Thyroid gland (tissue), 4 donors: ENCODE measurements at regions not wholly inside any gene's neighbourhood (a gene's known extent, or its start where the extent isn't known, plus 50 kb on each side); places are given as distances from the start of the nearest gene placed in this dataset.

Source experiments
- CTCF ChIP-seq, 6 experiments: fragments of 200-600 bp in 3 of 6; fragments of 450-650 bp in 3 of 6; sonication (generic) in 3 of 6; IDR thresholded peaks; one replicate each; pipeline ENCODE4 v1.5.1; 2016 to 2019; ENCODE audit warnings: antibody characterized with exemption in 6 of 6, mild to moderate bottlenecking in 2 of 6, inconsistent platforms in 1 of 6, moderate library complexity in 1 of 6
- POLR2A ChIP-seq, 2 donors: fragments of 450-650 bp; IDR thresholded peaks; one replicate each; pipeline ENCODE4 v1.6.1; 2017; ENCODE audit warnings: antibody characterized with exemption in 2 of 2, mild to moderate bottlenecking in 2 of 2, moderate library complexity in 1 of 2

DNA sequence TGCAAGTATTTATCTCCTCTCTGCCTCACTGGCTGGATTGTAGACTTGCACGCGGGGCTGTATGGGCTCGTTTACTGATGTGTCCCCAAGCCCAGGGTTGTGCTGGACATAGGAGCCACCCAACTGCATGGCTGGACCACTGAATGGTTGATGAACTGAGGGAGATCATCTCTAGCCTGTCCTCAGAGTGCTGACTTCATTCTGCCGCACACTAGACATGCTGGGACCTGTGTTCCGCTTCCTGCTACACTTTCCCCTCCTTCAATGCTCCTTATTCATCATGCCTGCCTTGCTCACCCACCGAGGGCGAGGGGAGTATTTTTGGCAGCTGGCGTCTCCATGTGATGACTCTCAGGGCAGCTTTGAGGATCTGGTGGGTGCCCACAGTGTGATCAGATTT lies 440.2 kb downstream of the GLRX3 start:
- no peak for TF ChIP-seq POLR2A (IDR thresholded peaks at IDR 0.05)
- no peak for TF ChIP-seq CTCF (IDR thresholded peaks at IDR 0.05)
